HEK293 (cell line): ENCODE measurements at regions not wholly inside any gene's neighbourhood (a gene's known extent, or its start where the extent isn't known, plus 50 kb on each side); places are given as distances from the start of the nearest gene placed in this dataset.

Experiments used
- CTCF ChIA-PET: fragments of 350-600 bp; formaldehyde crosslinking; extraction: SDS; loops from one replicate; lab custom pipeline; 2021; ENCODE audit warnings: antibody characterized with exemption; lab: Yijun Ruan, JAX
- POLR2A ChIA-PET: fragments of 300-600 bp; formaldehyde crosslinking; extraction: SDS; loops from one replicate; lab custom pipeline; 2020; ENCODE audit warnings: antibody characterized with exemption, inconsistent platforms; lab: Yijun Ruan, JAX
- H3K27ac ChIP-seq: fragments of 200-500 bp; sonication (Bioruptor generic); 2 replicates; pipeline ENCODE4 v1.5.1; 2014; ENCODE audit warnings: low read depth, low read length, control low read depth, inconsistent platforms; ENCODE audit errors: extremely low read depth
- H3K36me3 ChIP-seq, 2 experiments: fragments of 200-500 bp in 1 of 2; sonication (Bioruptor generic) in 1 of 2; 1 replicate in 1 of 2; 2 replicates in 1 of 2; pipeline ENCODE4 v1.5.1; 2014 to 2017; ENCODE audit warnings: inconsistent platforms in 2 of 2, low read length in 2 of 2; ENCODE audit not compliant: control insufficient read depth in 2 of 2, insufficient read depth in 1 of 2
- H3K4me1 ChIP-seq: fragments of 200-500 bp; sonication (Bioruptor generic); 2 replicates; pipeline ENCODE4 v1.5.1; 2014; ENCODE audit warnings: mild to moderate bottlenecking, low read length, inconsistent platforms; ENCODE audit not compliant: control insufficient read depth, insufficient read depth
- H3K4me3 ChIP-seq: 2 replicates; pipeline ENCODE4 v1.5.1; 2011; ENCODE audit warnings: low read depth, mild to moderate bottlenecking, control low read depth, low read length, moderate library complexity
- H3K9me3 ChIP-seq: fragments of 200-500 bp; sonication (Bioruptor generic); 2 replicates; pipeline ENCODE4 v1.5.1; 2014; ENCODE audit warnings: low read depth, low read length, inconsistent platforms; ENCODE audit not compliant: control insufficient read depth, insufficient read depth
- EGR2 ChIP-seq: fragments of 450-650 bp; formaldehyde crosslinking; IDR thresholded peaks from 2 replicates; pipeline ENCODE4 v1.5.1; 2016; ENCODE audit warnings: low read depth, missing biosample characterization, missing genetic modification characterization
- FEZF1 ChIP-seq: fragments of 450-650 bp; formaldehyde crosslinking; IDR thresholded peaks from 2 replicates; pipeline ENCODE4 v1.5.1; 2016; ENCODE audit warnings: missing biosample characterization, missing genetic modification characterization
- HOXC10 ChIP-seq: sonication (generic); formaldehyde crosslinking; IDR thresholded peaks from 2 replicates; pipeline ENCODE4 v1.8.1; 2023; ENCODE audit warnings: mild to moderate bottlenecking, missing genetic modification reagents
- KLF10 ChIP-seq: fragments of 450-650 bp; IDR thresholded peaks from 2 replicates; pipeline ENCODE4 v1.5.1; 2018; ENCODE audit warnings: missing biosample characterization, mild to moderate bottlenecking, missing genetic modification characterization
- KLF16 ChIP-seq: fragments of 450-650 bp; formaldehyde crosslinking; IDR thresholded peaks from 2 replicates; pipeline ENCODE4 v1.5.1; 2017; ENCODE audit warnings: missing biosample characterization, missing genetic modification characterization
- MZF1 ChIP-seq: fragments of 450-650 bp; formaldehyde crosslinking; IDR thresholded peaks from 2 replicates; pipeline ENCODE4 v1.5.1; 2017; ENCODE audit warnings: missing biosample characterization, missing genetic modification characterization, borderline replicate concordance
- SP7 ChIP-seq: fragments of 450-650 bp; formaldehyde crosslinking; IDR thresholded peaks from 2 replicates; pipeline ENCODE4 v1.5.1; 2016; ENCODE audit warnings: missing biosample characterization, missing genetic modification characterization
- ZFP37 ChIP-seq: fragments of 450-650 bp; formaldehyde crosslinking; IDR thresholded peaks from 2 replicates; pipeline ENCODE4 v1.5.1; 2016; ENCODE audit warnings: missing biosample characterization, missing genetic modification characterization
- ZNF10 ChIP-seq: fragments of 450-650 bp; formaldehyde crosslinking; IDR thresholded peaks from 2 replicates; pipeline ENCODE4 v1.5.1; 2017; ENCODE audit warnings: missing biosample characterization, missing genetic modification characterization
- ZNF155 ChIP-seq: fragments of 450-650 bp; formaldehyde crosslinking; IDR thresholded peaks from 2 replicates; pipeline ENCODE4 v1.5.1; 2016; ENCODE audit warnings: missing biosample characterization, missing genetic modification characterization
- ZNF157 ChIP-seq: fragments of 450-650 bp; formaldehyde crosslinking; IDR thresholded peaks from 2 replicates; pipeline ENCODE4 v1.5.1; 2016; ENCODE audit warnings: missing biosample characterization, missing genetic modification characterization
- ZNF19 ChIP-seq: fragments of 450-650 bp; formaldehyde crosslinking; IDR thresholded peaks from 2 replicates; pipeline ENCODE4; 2016; ENCODE audit warnings: missing biosample characterization, missing genetic modification characterization, low read depth
- ZNF211 ChIP-seq: fragments of 450-650 bp; formaldehyde crosslinking; IDR thresholded peaks from 2 replicates; pipeline ENCODE4 v1.5.1; 2016; ENCODE audit warnings: low read depth, missing biosample characterization, missing genetic modification characterization
- ZNF266 ChIP-seq: fragments of 450-650 bp; formaldehyde crosslinking; IDR thresholded peaks from 2 replicates; pipeline ENCODE4 v1.5.1; 2016; ENCODE audit warnings: missing biosample characterization, missing genetic modification characterization, low read depth
- ZNF280C ChIP-seq: fragments of 450-650 bp; formaldehyde crosslinking; IDR thresholded peaks from 2 replicates; pipeline ENCODE4 v1.5.1; 2016; ENCODE audit warnings: missing biosample characterization, missing genetic modification characterization
- ZNF549 ChIP-seq: fragments of 450-650 bp; IDR thresholded peaks from 2 replicates; pipeline ENCODE4 v1.5.1; 2018; ENCODE audit warnings: missing biosample characterization, missing genetic modification characterization, mild to moderate bottlenecking, inconsistent platforms, moderate library complexity
- ZNF837 ChIP-seq: fragments of 450-650 bp; formaldehyde crosslinking; IDR thresholded peaks from 2 replicates; pipeline ENCODE4 v1.5.1; 2016; ENCODE audit warnings: missing biosample characterization, missing genetic modification characterization
- TF ChIP-seq, protein P1 (sequence below): fragments of 450-650 bp; formaldehyde crosslinking; IDR thresholded peaks from 2 replicates; pipeline ENCODE4 v1.5.1; 2016; ENCODE audit warnings: missing biosample characterization, missing genetic modification characterization
- TF ChIP-seq, protein P2 (sequence below): fragments of 450-650 bp; formaldehyde crosslinking; conservative IDR thresholded peaks from 2 replicates; pipeline ENCODE4 v1.5.1; 2016; ENCODE audit warnings: low read depth, missing biosample characterization, missing genetic modification characterization

- TF ChIP-seq, protein P1, sequence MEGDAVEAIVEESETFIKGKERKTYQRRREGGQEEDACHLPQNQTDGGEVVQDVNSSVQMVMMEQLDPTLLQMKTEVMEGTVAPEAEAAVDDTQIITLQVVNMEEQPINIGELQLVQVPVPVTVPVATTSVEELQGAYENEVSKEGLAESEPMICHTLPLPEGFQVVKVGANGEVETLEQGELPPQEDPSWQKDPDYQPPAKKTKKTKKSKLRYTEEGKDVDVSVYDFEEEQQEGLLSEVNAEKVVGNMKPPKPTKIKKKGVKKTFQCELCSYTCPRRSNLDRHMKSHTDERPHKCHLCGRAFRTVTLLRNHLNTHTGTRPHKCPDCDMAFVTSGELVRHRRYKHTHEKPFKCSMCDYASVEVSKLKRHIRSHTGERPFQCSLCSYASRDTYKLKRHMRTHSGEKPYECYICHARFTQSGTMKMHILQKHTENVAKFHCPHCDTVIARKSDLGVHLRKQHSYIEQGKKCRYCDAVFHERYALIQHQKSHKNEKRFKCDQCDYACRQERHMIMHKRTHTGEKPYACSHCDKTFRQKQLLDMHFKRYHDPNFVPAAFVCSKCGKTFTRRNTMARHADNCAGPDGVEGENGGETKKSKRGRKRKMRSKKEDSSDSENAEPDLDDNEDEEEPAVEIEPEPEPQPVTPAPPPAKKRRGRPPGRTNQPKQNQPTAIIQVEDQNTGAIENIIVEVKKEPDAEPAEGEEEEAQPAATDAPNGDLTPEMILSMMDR (tag by site-specific recombination) = no peak
- no peak for TF ChIP-seq ZNF837 (tag by site-specific recombination)
- no peak for TF ChIP-seq EGR2 (tag by site-specific recombination)
- no peak for TF ChIP-seq ZNF211 (tag by site-specific recombination)
- no peak for TF ChIP-seq MZF1 (tag by site-specific recombination)
- TF ChIP-seq HOXC10 (CRISPR knock-in tag) = no peak
These were observed 265.6 kb upstream of the TCERG1L start (continued) for GRCh38 chr10:131577178-131577555.

DNA sequence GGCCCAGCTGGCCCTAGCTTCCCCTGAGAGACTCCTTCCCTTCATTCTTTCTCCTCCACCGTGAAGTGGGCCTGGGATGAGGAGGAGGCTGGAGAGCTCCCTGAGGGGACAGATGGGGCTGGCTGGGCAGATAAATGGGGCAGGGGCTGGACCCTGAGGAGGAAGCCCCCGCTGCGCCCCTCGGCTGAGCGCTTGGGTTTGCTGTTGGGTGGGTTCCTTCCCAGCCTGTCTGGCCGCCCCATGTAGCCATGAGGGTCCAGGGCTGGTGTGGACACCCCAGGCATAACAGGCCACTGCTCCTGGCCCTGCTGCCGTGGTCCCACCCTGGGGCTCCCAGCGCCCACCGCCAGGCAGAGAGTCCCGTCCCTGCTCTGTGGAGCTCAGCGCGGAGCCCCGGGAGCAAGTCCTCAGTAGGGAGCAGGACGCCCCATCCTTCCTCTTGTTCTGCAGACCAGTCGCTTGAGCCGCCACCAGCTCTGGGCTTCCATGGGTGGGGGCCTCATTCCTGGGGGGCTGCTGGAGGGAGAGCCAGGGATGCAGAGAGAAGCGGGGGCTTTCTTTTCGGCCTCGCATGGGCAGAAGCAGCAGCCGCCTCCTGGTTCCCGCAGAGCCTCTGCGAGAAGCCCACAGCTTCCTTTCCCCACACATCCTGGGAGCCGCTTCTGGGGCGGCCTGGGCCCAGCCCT lies 266.4 kb upstream of the TCERG1L start:
- CTCF ChIA-PET = no interaction called here
- H3K9me3 ChIP-seq = no peaks in the 10 kb centered on the region
- TF ChIP-seq, protein P2, sequence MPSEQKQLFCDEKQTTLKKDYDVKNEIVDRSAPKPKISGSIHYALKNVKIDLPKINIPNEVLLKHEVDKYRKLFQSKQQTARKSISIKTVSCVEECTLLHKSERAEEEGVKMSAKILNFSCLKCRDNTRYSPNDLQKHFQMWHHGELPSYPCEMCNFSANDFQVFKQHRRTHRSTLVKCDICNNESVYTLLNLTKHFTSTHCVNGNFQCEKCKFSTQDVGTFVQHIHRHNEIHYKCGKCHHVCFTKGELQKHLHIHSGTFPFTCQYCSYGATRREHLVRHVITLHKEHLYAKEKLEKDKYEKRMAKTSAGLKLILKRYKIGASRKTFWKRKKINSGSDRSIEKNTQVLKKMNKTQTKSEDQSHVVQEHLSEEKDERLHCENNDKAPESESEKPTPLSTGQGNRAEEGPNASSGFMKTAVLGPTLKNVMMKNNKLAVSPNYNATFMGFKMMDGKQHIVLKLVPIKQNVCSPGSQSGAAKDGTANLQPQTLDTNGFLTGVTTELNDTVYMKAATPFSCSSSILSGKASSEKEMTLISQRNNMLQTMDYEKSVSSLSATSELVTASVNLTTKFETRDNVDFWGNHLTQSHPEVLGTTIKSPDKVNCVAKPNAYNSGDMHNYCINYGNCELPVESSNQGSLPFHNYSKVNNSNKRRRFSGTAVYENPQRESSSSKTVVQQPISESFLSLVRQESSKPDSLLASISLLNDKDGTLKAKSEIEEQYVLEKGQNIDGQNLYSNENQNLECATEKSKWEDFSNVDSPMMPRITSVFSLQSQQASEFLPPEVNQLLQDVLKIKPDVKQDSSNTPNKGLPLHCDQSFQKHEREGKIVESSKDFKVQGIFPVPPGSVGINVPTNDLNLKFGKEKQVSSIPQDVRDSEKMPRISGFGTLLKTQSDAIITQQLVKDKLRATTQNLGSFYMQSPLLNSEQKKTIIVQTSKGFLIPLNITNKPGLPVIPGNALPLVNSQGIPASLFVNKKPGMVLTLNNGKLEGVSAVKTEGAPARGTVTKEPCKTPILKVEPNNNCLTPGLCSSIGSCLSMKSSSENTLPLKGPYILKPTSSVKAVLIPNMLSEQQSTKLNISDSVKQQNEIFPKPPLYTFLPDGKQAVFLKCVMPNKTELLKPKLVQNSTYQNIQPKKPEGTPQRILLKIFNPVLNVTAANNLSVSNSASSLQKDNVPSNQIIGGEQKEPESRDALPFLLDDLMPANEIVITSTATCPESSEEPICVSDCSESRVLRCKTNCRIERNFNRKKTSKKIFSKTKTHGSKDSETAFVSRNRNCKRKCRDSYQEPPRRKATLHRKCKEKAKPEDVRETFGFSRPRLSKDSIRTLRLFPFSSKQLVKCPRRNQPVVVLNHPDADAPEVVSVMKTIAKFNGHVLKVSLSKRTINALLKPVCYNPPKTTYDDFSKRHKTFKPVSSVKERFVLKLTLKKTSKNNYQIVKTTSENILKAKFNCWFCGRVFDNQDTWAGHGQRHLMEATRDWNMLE (tag by site-specific recombination) = no peak
- TF ChIP-seq KLF16 (tag by site-specific recombination) (no peak), KLF10 (tag by site-specific recombination) (no peak), SP7 (no peak)
- TF ChIP-seq, all 188 proteins: peak for 0

GRCh38 chr10:131578472-131578970 lies 267.0 kb upstream of the TCERG1L start:
- no peaks in the 10 kb centered on the region for H3K9me3 ChIP-seq
- no peak overlapping the region for H3K4me3 ChIP-seq
- H3K4me1 ChIP-seq = no peaks in the 10 kb centered on the region
- TF ChIP-seq ZNF280C (tag by site-specific recombination) (no peak), KLF10 (tag by site-specific recombination) (no peak), ZNF155 (tag by site-specific recombination) (no peak), ZNF19 (tag by site-specific recombination) (no peak), ZFP37 (no peak), ZNF549 (tag by site-specific recombination) (no peak), ZNF157 (tag by site-specific recombination) (no peak), ZNF266 (tag by site-specific recombination) (no peak), FEZF1 (tag by site-specific recombination) (no peak), ZNF10 (tag by site-specific recombination) (no peak)
- ChIA-PET CTCF (no interaction called here), POLR2A (no interaction called here)
- no peaks in the 10 kb centered on the region for H3K36me3 ChIP-seq
- no peak overlapping the region for H3K27ac ChIP-seq

More for the DNA sequence above, 266.4 kb upstream of the TCERG1L start:
- no peak overlapping the region for H3K27ac ChIP-seq
- H3K4me1 ChIP-seq = no peaks in the 10 kb centered on the region
- no peaks in the 10 kb centered on the region for H3K36me3 ChIP-seq
- POLR2A ChIA-PET = no interaction called here
- no peak overlapping the region for H3K4me3 ChIP-seq
